ENCODE measurements at regions not wholly inside any gene's neighbourhood (a gene's known extent, or its start where the extent isn't known, plus 50 kb on each side); places are given as distances from the start of the nearest gene placed in this dataset.

DNA sequence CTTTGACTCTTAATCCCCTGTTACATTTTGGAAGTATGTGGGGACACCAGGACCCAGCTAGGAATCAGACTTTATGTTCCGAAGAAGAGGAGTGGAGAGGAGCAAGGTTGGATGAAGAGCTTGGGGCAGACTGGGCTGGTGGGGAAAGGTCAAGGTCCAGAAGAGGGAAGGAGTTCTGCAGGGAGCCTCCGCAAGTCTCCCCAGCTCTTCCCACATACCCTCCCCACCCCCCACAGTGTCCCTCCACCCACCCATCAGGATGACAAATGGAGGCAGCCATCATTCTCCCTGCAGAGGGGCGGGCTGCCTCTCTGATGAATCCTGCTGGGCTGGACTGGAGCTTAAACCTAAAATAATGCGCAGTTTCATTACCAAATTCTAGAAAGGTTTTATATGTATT is 77.2 kb downstream of the ACKR3 start:
- Histone ChIP-seq H3K9ac (replicated peaks in 1 of 4; ENCODE audit: extremely low read depth in 1 of 4, low read depth in 3 of 4, low read length in 3 of 4) (no peak overlapping the region), H3K4me3 (ENCODE audit: extremely low read depth in 1 of 4, insufficient read depth in 2 of 4, low read depth in 3 of 4, low read length in 4 of 4) (no peak overlapping the region), H3K79me2 (ENCODE audit: control insufficient read depth in 1 of 2, insufficient read depth in 2 of 2, low read length in 2 of 2) (no peaks in the 10 kb centered on the region), H2BK20ac (ENCODE audit: low read length) (no peak overlapping the region), H3K4me2 (ENCODE audit: insufficient read depth in 1 of 2, low read depth in 2 of 2, low read length in 2 of 2) (no peak overlapping the region), H3K23me2 (ENCODE audit: low read depth, low read length) (no peaks in the 10 kb centered on the region), H3K27me3 (replicated peaks in 1 of 4; ENCODE audit: control insufficient read depth in 3 of 4, extremely low read depth in 1 of 4, insufficient read depth in 3 of 4, low read length in 3 of 4) (no peaks in the 10 kb centered on the region), H3K4ac (replicated peaks; ENCODE audit: insufficient read length, low read depth, low read length) (no peak overlapping the region), H3K27ac (ENCODE audit: low read depth, low read length) (no peak overlapping the region), H3K18ac (ENCODE audit: extremely low read depth, low read length) (no peak overlapping the region), H2BK120ac (replicated peaks; ENCODE audit: low read depth, low read length) (no peak overlapping the region), H3K56ac (replicated peaks; ENCODE audit: insufficient read length, low read depth, low read length) (no peak overlapping the region), H3K79me1 (ENCODE audit: low read depth, low read length) (no peaks in the 10 kb centered on the region), H4K91ac (replicated peaks; ENCODE audit: insufficient read length, low read length) (no peak overlapping the region), H3K36me3 (ENCODE audit: control insufficient read depth in 2 of 4, insufficient read depth in 4 of 4, low read length in 3 of 4) (no peaks in the 10 kb centered on the region), H3K4me1 (replicated peaks in 1 of 4; ENCODE audit: control insufficient read depth in 3 of 4, insufficient read depth in 4 of 4, low read length in 3 of 4) (peaks cover 0 to 5% (median 0%) of the 10 kb centered on the region in 4 experiments; a peak in 2 of 7 replicates), H2BK5ac (ENCODE audit: low read depth, low read length) (no peak overlapping the region), H2BK12ac (ENCODE audit: low read depth, low read length) (no peak overlapping the region), H2AFZ (ENCODE audit: low read length) (no peak overlapping the region), H4K5ac (ENCODE audit: insufficient read length, low read depth, low read length) (no peak overlapping the region), H2BK15ac (ENCODE audit: low read length) (no peak overlapping the region), H4K8ac (ENCODE audit: extremely low read depth, insufficient read depth, low read length) (no peak overlapping the region), H2AK5ac (ENCODE audit: low read depth, low read length) (no peak overlapping the region), H3K9me3 (ENCODE audit: insufficient read depth in 2 of 2, low read depth in 1 of 2, low read length in 1 of 2) (no peaks in the 10 kb centered on the region), H3K23ac (ENCODE audit: insufficient read length) (no peak overlapping the region), H3K14ac (ENCODE audit: insufficient read length) (no peak overlapping the region), H4K20me1 (replicated peaks in 1 of 2; ENCODE audit: control insufficient read depth in 1 of 2, insufficient read depth in 2 of 2, low read length in 2 of 2) (no peaks in the 10 kb centered on the region)
- ChIA-PET POLR2A (ENCODE audit: partially characterized antibody) (no interaction called here), CTCF (ENCODE audit: partially characterized antibody) (no interaction called here)
- DNase-seq (ENCODE audit: low read depth in 1 of 2, low spot score in 2 of 2) (no peak), FAIRE-seq (no peak)
- 89% methylated on average over 4 of the region's 4 CpGs; no CpG with 5 or more reads in 1 of the 2 experiments for WGBS, 2 experiments (ENCODE audit: extremely low coverage in 1 of 2, insufficient coverage in 1 of 2, insufficient read length in 1 of 2, insufficient replicate concordance in 2 of 2, low coverage in 1 of 2, low lambda C conversion rate in 2 of 2, missing lambda C conversion rate in 1 of 2)
- TF ChIP-seq USF2 (IDR thresholded peaks at IDR 0.05; ENCODE audit: low read length), result no peak
- no peak for TF ChIP-seq CBX8 (IDR thresholded peaks at IDR 0.05; ENCODE audit: borderline replicate concordance, low read depth, low read length)
- no peak for TF ChIP-seq SIRT6 (IDR thresholded peaks at IDR 0.05; ENCODE audit: low read length)
- TF ChIP-seq SP4 (IDR thresholded peaks at IDR 0.05; ENCODE audit: low read length), result no peak
- TF ChIP-seq, protein P1, sequence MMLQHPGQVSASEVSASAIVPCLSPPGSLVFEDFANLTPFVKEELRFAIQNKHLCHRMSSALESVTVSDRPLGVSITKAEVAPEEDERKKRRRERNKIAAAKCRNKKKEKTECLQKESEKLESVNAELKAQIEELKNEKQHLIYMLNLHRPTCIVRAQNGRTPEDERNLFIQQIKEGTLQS (IDR thresholded peaks at IDR 0.05; ENCODE audit: insufficient read depth, low read depth, low read length), result no peak
- no peak for TF ChIP-seq POLR2A (IDR thresholded peaks at IDR 0.05; ENCODE audit: control extremely low read depth in 1 of 2, low read depth in 2 of 2, low read length in 2 of 2)
- TF ChIP-seq CHD1 (IDR thresholded peaks at IDR 0.05; ENCODE audit: low read depth, low read length), result no peak
- no peak for TF ChIP-seq RXRA (IDR thresholded peaks at IDR 0.05; ENCODE audit: insufficient read depth, low read depth, low read length)
- TF ChIP-seq FOSL1 (IDR thresholded peaks at IDR 0.05; ENCODE audit: insufficient read depth, low read depth, low read length), result no peak

Data from H1 (cell line).